HK-2 (cell line): ENCODE measurements at regions not wholly inside any gene's neighbourhood (a gene's known extent, or its start where the extent isn't known, plus 50 kb on each side); places are given as distances from the start of the nearest gene placed in this dataset.

ENCODE experiments used
- DNase-seq: peaks from one replicate; pipeline ENCODE4 v3.0.0-alpha.2; 2018; ENCODE audit not compliant: unreplicated experiment

- no peak for DNase-seq
These were observed 86.5 kb upstream of the NPVF start for GRCh38 chr7:25314731-25315267.

DNA sequence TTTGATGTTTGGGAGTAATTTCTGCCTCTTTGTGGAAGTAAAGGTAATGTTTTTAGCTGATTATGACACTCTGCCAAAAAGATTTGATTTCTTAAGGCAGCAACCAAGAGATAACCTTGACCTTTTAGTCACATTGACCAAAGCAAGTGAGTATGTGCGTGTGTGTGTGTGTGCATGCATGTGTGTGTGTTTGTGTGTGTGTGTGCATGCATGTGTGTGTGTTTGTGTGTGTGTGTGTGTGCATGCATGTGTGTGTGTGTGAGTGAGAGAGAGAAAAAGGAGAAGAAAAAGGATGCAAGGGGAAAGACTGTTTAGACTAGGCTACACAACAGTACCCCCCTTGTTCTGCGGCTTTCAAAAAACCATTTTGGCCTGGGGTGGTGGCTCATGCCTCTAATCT, 88.1 kb upstream of the NPVF start:
- no peak for DNase-seq

DNA sequence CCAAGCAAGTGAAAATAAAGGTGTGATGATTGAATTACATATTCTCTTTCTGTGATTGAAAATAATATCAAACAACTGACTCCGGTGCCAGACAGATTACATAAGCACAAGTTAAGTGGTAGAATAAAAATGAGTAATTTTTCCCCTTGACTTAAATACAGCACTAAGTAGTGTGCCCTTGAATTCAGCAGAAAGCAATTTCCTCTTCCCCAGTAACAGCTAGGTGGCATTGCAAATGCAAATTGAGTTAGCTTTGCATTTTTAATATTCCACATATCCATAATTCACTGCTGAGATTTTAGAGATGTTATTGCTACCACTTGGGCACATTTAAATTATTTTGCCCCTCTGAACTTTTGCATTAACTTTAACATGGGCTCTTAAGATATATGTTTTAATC, 89.8 kb upstream of the NPVF start:
- DNase-seq: no peak

- no peak for DNase-seq
These were observed 91.4 kb upstream of the NPVF start for GRCh38 chr7:25319707-25320106.

DNA sequence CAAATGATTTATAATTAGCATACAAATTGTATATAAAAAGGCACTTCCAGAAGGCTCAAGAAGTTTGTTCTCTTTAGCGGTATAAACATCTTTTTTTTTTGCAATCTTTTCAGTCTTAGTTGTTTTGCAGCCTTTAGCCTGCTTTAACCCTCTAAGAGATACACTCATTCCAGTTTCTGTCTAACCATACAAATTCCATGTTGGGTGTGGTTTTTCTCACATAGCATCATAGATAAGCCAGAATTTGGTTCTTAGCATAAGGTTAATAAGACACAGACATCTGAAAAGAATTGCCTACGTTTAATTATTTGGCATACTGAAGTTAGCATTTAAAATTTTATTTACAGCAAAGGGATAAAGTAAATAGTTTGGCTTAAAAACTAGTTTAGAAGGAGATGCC, 92.5 kb upstream of the NPVF start:
- no peak for DNase-seq

GRCh38 chr7:25321424-25321823, 93.1 kb upstream of the NPVF start:
- no peak for DNase-seq

DNA sequence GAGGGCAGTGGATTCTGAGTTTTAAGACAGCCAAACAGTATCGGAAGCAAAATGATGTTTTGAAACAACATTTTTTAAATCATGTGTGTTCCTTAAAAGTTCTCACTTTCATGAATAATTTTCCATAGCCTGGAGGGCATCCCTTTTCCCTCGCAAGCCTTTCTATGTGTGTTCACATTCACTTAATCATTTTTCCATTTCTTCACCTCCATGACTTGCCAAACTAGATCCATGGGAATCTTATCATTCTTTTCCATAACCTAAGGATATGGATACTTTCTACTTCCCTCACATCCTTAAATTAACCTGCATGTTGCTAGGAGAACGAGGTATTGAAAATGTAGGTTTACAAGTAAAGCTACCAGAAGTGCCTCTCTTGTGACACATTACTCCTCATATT, 94.2 kb upstream of the NPVF start:
- no peak for DNase-seq

- no peak for DNase-seq
These were observed 97.0 kb upstream of the NPVF start for GRCh38 chr7:25325186-25325757.

- no peak for DNase-seq
These were observed 98.3 kb upstream of the NPVF start for GRCh38 chr7:25326501-25327156.

DNA sequence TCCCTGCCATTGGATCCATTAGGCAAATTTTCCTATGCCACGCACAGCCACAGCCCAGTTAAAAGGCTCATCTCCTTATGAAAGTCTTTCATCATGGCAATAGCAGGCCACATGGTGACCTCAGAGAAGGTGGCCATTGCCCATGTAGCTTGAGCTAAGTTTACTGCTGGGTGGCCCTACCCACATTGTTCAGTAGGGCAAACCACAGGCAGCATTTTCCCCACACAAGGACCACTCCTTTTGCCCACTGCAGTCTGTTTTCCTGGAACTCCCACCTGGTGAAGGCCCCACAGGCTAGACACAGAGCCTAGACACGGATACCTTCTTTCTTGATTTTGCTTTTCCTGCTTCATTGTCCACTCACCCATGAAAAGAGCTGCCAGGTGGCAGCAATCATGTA, 101.5 kb upstream of the NPVF start:
- DNase-seq: no peak

DNA sequence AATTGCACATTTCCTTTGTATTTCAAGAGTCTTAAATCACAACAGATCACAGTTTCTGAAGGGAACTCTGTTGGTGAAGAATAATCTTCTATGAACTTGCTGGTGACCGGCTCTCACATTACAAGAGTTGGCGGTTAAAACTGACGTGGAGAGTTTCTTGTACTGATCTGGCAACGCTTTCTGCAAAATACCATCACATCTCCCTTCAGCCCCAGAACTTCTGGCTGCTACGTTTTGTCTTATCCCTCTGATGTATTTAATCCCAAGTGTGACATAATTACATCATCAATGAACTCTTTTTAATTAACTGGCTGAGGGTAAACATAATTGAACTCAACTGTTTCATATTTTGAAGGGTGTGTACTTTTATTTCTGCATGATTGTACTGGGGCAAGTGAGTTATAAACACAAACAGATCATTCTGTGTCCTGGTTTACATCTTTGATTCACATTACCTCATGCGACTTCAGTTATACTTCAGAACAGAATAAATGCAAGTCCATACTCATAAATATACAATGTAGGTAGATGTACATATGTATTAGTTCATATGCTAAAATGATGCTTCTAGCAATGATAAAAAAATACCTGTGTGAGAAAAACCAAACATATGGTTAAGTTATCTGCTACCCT, 105.1 kb upstream of the NPVF start:
- DNase-seq: no peak

DNA sequence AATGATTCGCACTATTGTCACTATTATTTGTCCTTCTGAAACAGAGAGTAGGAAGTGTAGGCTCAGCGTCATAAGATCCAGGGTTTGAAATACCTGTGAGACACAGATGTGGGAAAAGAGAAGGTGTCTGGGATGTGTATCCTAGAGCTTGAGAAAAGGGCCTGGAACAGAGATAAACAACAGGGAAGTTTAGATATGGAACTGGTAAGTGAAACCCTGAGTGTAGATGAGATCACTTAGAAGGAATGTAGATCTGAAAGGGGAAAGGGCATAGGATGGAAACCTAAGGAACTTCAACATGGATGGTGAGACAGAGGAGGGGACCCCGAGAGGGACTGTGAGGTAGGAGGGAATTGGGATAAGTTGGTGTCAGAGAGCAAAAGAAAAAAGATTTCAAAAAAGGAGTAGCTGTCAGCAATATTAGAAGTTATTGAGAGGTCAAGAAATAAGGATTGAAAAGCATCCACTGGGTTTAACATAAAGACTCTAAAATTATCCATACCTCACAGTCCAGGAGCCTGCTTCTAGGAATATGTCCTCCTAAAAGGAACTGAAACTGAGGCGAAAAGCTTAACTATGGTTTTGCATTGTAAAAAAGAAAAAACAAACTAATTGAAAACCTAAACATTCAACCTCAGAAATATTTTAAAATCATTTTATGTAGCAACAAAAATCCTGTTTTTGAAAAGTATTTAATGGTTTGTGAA, 119.2 kb upstream of the NPVF start:
- DNase-seq: no peak

DNA sequence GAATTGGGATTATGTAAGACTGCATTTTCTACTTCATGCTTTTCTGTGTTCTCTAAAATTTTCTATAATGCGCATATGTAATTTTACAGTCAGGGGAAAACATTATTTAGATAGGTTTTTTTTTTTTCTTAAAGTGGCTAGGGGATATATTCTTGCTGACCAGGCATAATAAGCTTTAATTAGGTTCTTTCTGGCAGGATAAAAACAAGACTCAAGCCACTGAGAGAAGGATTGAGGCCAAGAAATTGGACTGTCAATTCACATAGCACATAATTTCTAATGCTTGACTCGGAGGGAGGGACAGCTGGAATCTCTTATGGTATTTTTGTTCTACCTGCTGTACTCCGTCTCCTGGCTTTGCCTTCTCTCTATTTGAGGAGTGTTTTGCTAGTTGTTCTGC, 119.8 kb upstream of the NPVF start:
- no peak for DNase-seq

DNA sequence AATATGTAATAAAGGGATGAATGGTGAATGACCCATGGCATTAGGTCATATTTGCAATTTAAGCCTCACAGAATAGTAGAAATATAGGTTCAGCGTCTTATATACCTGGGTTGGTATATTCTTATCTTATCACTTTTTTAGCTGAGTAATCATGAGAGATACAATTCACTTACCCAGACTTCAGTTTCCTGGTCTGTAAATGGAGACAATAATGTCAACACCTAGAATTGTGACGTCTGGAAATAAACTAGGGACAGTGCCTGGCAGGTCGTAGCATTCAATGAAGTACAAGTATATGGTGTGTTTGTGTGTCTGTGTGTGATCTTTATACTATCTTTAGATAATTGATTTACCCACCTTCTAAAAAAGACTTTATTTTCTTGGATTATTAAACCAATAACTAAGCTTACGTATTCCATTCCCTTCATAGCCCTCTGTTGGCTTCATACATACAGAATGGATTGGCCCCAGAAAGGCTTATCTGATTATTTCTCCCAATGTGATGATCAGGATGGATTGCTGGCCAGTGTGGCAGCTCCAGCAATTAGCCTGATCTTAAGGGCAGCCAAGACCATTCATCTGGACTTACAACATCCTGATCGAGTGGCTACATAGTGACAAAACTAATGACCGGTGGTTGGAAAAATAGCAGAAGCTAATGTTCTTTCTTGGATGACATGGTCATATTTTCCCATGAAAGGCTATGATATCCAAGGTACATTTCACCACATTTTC, 121.2 kb upstream of the NPVF start:
- DNase-seq: no peak

DNA sequence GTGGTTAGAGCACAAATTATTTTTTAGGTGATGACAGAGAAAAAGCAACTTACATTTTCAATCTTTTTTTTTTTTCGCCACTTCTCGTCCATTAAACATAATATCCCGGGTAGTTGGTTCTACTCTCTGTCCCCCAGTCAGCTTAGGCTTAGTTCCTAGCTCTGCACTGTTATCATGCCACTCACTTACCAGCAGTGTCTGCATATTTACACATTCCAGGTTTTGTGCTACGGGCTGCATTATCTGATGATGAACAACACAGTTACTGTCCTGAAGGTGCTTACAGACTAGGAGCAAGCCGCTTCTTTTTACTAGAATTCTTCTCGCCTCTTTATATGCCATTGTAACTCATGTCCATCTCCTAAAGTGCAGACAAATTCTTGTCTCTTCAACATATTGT, 121.8 kb upstream of the NPVF start:
- no peak for DNase-seq

GRCh38 chr7:25351761-25352160, 123.5 kb upstream of the NPVF start:
- DNase-seq: no peak

- no peak for DNase-seq
These were observed 124.9 kb upstream of the NPVF start for GRCh38 chr7:25353196-25353595.

GRCh38 chr7:25353732-25354131, 125.4 kb upstream of the NPVF start:
- no peak for DNase-seq

DNA sequence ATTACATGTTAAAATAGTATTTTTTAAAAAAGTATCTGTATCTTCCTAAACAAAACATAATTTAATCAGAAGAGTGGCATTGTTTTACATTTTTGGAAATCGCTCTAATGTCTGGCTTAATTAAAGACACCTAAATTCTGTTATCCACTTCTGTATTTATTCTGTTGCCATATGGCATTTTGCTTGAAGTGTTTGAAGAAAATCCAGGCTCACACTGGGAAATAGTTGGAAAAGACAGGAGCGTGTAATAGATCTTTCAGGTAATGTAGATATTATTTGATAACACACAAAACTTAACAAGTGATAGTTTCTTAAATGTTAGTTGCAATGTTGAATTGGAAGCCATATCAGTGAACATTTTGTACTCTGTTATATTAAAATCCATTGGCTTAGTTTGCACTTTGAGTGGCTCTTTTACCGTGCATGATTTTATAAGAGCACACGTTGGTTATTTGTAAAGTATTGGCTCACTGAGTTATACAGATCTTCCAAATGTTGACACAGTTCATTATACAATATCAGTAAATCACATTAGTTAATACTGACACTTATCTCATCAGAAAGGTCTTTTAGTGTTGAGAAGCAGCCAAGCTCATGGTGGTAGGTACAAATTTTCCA, 128.4 kb upstream of the NPVF start:
- DNase-seq: no peak

DNA sequence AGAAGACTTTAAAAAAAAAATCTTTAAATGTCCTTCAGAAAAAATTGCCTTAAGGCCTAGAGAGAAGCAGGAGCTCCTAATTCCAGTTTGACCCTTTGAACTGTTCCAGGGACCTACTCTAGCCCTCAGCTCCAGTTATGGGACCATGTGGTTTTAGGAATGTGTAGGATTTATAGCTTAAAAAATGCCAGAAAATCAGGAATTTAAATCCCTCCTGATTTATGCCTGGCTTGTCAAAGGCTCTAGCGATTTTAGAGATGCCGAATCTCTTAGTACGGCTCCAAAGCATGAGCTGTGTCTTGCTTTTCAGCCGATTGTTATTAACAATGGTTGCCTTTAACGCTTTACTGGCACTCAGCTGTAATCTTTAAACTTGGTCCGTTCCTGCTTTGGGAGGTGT, 130.6 kb upstream of the NPVF start:
- no peak for DNase-seq

- DNase-seq: no peak
These were observed 131.3 kb upstream of the NPVF start for GRCh38 chr7:25359471-25360059.
